SK-N-SH (cell line): ENCODE measurements at regions not wholly inside any gene's neighbourhood (a gene's known extent, or its start where the extent isn't known, plus 50 kb on each side); places are given as distances from the start of the nearest gene placed in this dataset.
A peak's percentile ranks its signal among the peaks of the same experiment; 100 is the strongest.

Source experiments
- CTCF ChIA-PET: fragments of 300-600, 350-600 bp; formaldehyde crosslinking; extraction: SDS; loops from one replicate; lab custom pipeline; 2021; lab: Yijun Ruan, JAX
- POLR2A ChIA-PET: fragments of 350-600 bp; sonication (Branson Sonifier 250); formaldehyde crosslinking; extraction: SDS; loops from one replicate; lab custom pipeline; 2020; ENCODE audit warnings: antibody characterized with exemption, inconsistent platforms; lab: Yijun Ruan, JAX
- DNase-seq: peaks from one replicate; pipeline ENCODE4 v3.0.0; 2012
- H2AFZ ChIP-seq: fragments of 200-600 bp; sonication (generic); 2 replicates; pipeline ENCODE4 v1.8.1; 2016; ENCODE audit warnings: antibody characterized with exemption, mild to moderate bottlenecking, low read depth
- H3F3A ChIP-seq: fragments of 200-600 bp; sonication (generic); replicated peaks from 2 replicates; pipeline ENCODE3; 2016; ENCODE audit warnings: antibody characterized with exemption, mild to moderate bottlenecking; ENCODE audit not compliant: insufficient read depth
- H3K27ac ChIP-seq, 2 experiments: fragments of 200-500 bp in 1 of 2; fragments of 200-600 bp in 1 of 2; sonication (Bioruptor generic) in 1 of 2; sonication (generic), shearing (Covaris generic) in 1 of 2; 2 replicates each; pipeline versions ENCODE4 v1.5.1 to v1.6.1; 2014 to 2016; ENCODE audit warnings: low read depth in 2 of 2, inconsistent platforms in 1 of 2, low read length in 1 of 2, mild to moderate bottlenecking in 1 of 2, mixed read lengths in 1 of 2
- H3K27me3 ChIP-seq: fragments of 200-600 bp; sonication (generic), shearing (Covaris generic); 2 replicates; pipeline ENCODE4 v1.6.1; 2016; ENCODE audit warnings: mixed run types; ENCODE audit not compliant: insufficient read depth
- H3K36me3 ChIP-seq, 2 experiments: fragments of 200-500 bp in 1 of 2; fragments of 200-600 bp in 1 of 2; sonication (Bioruptor generic) in 1 of 2; sonication (generic) in 1 of 2; replicated peaks in 1 of 2; 2 replicates each; pipeline versions ENCODE3 to v1.5.1; 2014 to 2016; ENCODE audit warnings: low read length in 1 of 2, mild to moderate bottlenecking in 1 of 2; ENCODE audit not compliant: insufficient read depth in 2 of 2, control insufficient read depth in 1 of 2
- H3K4me1 ChIP-seq, 2 experiments: fragments of 200-500 bp in 1 of 2; fragments of 200-600 bp in 1 of 2; sonication (Bioruptor generic) in 1 of 2; sonication (generic), shearing (Covaris generic) in 1 of 2; 2 replicates each; pipeline versions ENCODE4 v1.5.1 to v1.6.1; 2014 to 2016; ENCODE audit warnings: low read depth in 1 of 2, low read length in 1 of 2, mixed run types in 1 of 2; ENCODE audit not compliant: insufficient read depth in 2 of 2, control insufficient read depth in 1 of 2
- H3K4me2 ChIP-seq: fragments of 200-600 bp; sonication (generic), shearing (Covaris generic); 2 replicates; pipeline ENCODE4 v1.6.1; 2017; ENCODE audit warnings: mixed run types
- H3K4me3 ChIP-seq, 2 experiments: fragments of 200-500 bp in 1 of 2; fragments of 200-600 bp in 1 of 2; sonication (Bioruptor generic) in 1 of 2; sonication (generic), shearing (Covaris generic) in 1 of 2; 2 replicates each; pipeline versions ENCODE4 v1.5.1 to v1.8.1; 2014 to 2016; ENCODE audit warnings: low read depth in 2 of 2, inconsistent platforms in 1 of 2, low read length in 1 of 2, mild to moderate bottlenecking in 1 of 2, mixed read lengths in 1 of 2, moderate library complexity in 1 of 2
- H3K79me2 ChIP-seq: fragments of 200-600 bp; sonication (generic); 2 replicates; pipeline ENCODE4 v1.8.1; 2017; ENCODE audit warnings: mild to moderate bottlenecking; ENCODE audit not compliant: insufficient read depth
- H3K9ac ChIP-seq: fragments of 200-600 bp; sonication (generic); 2 replicates; pipeline ENCODE4 v1.6.1; 2017; ENCODE audit warnings: mixed run types
- H3K9me2 ChIP-seq: fragments of 200-600 bp; sonication (generic); 2 replicates; pipeline ENCODE4 v1.6.1; 2017; ENCODE audit warnings: mixed run types
- H3K9me3 ChIP-seq: fragments of 200-600 bp; sonication (generic); 2 replicates; pipeline ENCODE4 v1.6.1; 2017; ENCODE audit warnings: mixed run types, mild to moderate bottlenecking, moderate library complexity
- H4K20me1 ChIP-seq: fragments of 200-600 bp; sonication (generic); 2 replicates; pipeline ENCODE4 v1.6.1; 2017; ENCODE audit warnings: mild to moderate bottlenecking, mixed run types; ENCODE audit not compliant: insufficient read depth
- CHD2 ChIP-seq: fragments of 150-350 bp; IDR thresholded peaks from 2 replicates; pipeline ENCODE4 v1.6.1; 2018; ENCODE audit warnings: low read length; ENCODE audit not compliant: partially characterized antibody
- ELF1 ChIP-seq: IDR thresholded peaks from 2 replicates; pipeline ENCODE4 v1.4.0; 2012
- EZH2phosphoT487 ChIP-seq: fragments of 200-600 bp; sonication (generic); IDR thresholded peaks from 2 replicates; pipeline ENCODE4 v1.6.1; 2017; ENCODE audit warnings: low read depth, mixed run types, mild to moderate bottlenecking, antibody characterized with exemption, moderate library complexity, borderline replicate concordance
- FOSL2 ChIP-seq: IDR thresholded peaks from 2 replicates; pipeline ENCODE4 v1.4.0; 2012; ENCODE audit warnings: low read depth, mild to moderate bottlenecking, moderate library complexity, borderline replicate concordance
- GABPA ChIP-seq: IDR thresholded peaks from 2 replicates; pipeline ENCODE4 v1.4.0; 2012; ENCODE audit warnings: low read depth, mild to moderate bottlenecking
- IRF3 ChIP-seq: fragments of 150-350 bp; IDR thresholded peaks from 2 replicates; pipeline ENCODE4 v1.6.1; 2016; ENCODE audit warnings: mild to moderate bottlenecking, low read depth, low read length
- JUND ChIP-seq: IDR thresholded peaks from 2 replicates; pipeline ENCODE4 v1.4.0; 2012
- MEF2A ChIP-seq: IDR thresholded peaks from 2 replicates; pipeline ENCODE4 v1.4.0; 2012; ENCODE audit warnings: low read depth, borderline replicate concordance
- NFIC ChIP-seq: IDR thresholded peaks from 2 replicates; pipeline ENCODE4 v1.4.0; 2012; ENCODE audit warnings: borderline replicate concordance
- PBX3 ChIP-seq: IDR thresholded peaks from 2 replicates; pipeline ENCODE4; 2012
- POLR2AphosphoS5 ChIP-seq: IDR thresholded peaks from 2 replicates; pipeline ENCODE4 v1.6.1; 2012; ENCODE audit warnings: low read depth, low read length
- RCOR1 ChIP-seq: fragments of 150-350 bp; IDR thresholded peaks from 2 replicates; pipeline ENCODE4 v1.6.1; 2017; ENCODE audit warnings: antibody characterized with exemption, low read length
- SMC3 ChIP-seq: IDR thresholded peaks from 2 replicates; pipeline ENCODE4 v1.6.1; 2012; ENCODE audit warnings: low read depth, low read length, improper control_type of control experiment
- TAF1 ChIP-seq: IDR thresholded peaks from 2 replicates; pipeline ENCODE4 v1.6.1; 2012; ENCODE audit warnings: low read depth, mild to moderate bottlenecking, low read length, moderate library complexity, borderline replicate concordance
- YY1 ChIP-seq: IDR thresholded peaks from 2 replicates; pipeline ENCODE4 v1.4.0; 2012; ENCODE audit warnings: low read depth, mild to moderate bottlenecking
- WGBS: methylation state at CpG from one replicate; pipeline ENCODE4 v1.1.6; 2017; ENCODE audit warnings: low lambda C conversion rate; 5-methylcytosine and 5-hydroxymethylcytosine counted together
- TF ChIP-seq, protein P1 (sequence below): IDR thresholded peaks from 2 replicates; pipeline ENCODE4 v1.4.0; 2012; ENCODE audit warnings: low read depth, borderline replicate concordance

- TF ChIP-seq GABPA (no peak), SMC3 (no peak), CHD2 (no peak), NFIC (no peak), MEF2A (no peak), POLR2AphosphoS5 (no peak), YY1 (no peak), ELF1 (no peak), JUND (no peak), PBX3 (no peak), FOSL2 (no peak), TAF1 (no peak), RCOR1 (no peak), EZH2phosphoT487 (no peak), IRF3 (no peak)
- TF ChIP-seq, protein P1, sequence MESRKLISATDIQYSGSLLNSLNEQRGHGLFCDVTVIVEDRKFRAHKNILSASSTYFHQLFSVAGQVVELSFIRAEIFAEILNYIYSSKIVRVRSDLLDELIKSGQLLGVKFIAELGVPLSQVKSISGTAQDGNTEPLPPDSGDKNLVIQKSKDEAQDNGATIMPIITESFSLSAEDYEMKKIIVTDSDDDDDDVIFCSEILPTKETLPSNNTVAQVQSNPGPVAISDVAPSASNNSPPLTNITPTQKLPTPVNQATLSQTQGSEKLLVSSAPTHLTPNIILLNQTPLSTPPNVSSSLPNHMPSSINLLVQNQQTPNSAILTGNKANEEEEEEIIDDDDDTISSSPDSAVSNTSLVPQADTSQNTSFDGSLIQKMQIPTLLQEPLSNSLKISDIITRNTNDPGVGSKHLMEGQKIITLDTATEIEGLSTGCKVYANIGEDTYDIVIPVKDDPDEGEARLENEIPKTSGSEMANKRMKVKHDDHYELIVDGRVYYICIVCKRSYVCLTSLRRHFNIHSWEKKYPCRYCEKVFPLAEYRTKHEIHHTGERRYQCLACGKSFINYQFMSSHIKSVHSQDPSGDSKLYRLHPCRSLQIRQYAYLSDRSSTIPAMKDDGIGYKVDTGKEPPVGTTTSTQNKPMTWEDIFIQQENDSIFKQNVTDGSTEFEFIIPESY: no peak
- no peak for DNase-seq
- H3K4me3 ChIP-seq: no peak overlapping the region
- CTCF ChIA-PET: no interaction called here
- peaks cover 0 to 4% of the 10 kb centered on the region in 2 experiments; a peak in 1 of 4 replicates for H3K4me1 ChIP-seq
- 82% methylated on average over 13 of the region's 13 CpGs for WGBS
- no peaks in the 10 kb centered on the region for H4K20me1 ChIP-seq
- no peaks in the 10 kb centered on the region for H3K9me2 ChIP-seq
- no peaks in the 10 kb centered on the region for H3F3A ChIP-seq
- H3K79me2 ChIP-seq: no peaks in the 10 kb centered on the region
- H3K27ac ChIP-seq: peak overlapping the region in 1 of 2 experiments; percentile 29; a peak in 1 of 4 replicates
- no peaks in the 10 kb centered on the region for H3K27me3 ChIP-seq
- H3K9me3 ChIP-seq: no peaks in the 10 kb centered on the region
- H3K4me2 ChIP-seq: no peak overlapping the region
- POLR2A ChIA-PET: interaction anchor here (0.7 kb wide), 1 partner anchor 183 kb away, joined by 3 read pairs; no protein-coding TSS in a partner anchor
- 0 out of 2 replicates have a peak overlapping the region, but pooled peaks have one; percentile 16 for H2AFZ ChIP-seq
- no peaks in the 10 kb centered on the region for H3K36me3 ChIP-seq
- H3K9ac ChIP-seq: no peak overlapping the region
These were observed 175.8 kb downstream of the IRS1 start for GRCh38 chr2:226623587-226624368.
